Natural killer cell (primary cell): ENCODE measurements at regions not wholly inside any gene's neighbourhood (a gene's known extent, or its start where the extent isn't known, plus 50 kb on each side); places are given as distances from the start of the nearest gene placed in this dataset.
"Not testable (repeated sequence)": the region's sequence is repeated elsewhere in the genome, so short reads cannot be mapped to it uniquely, and the experiment has no call there.

ENCODE experiments used
- ATAC-seq, 3 donors: fragments of 150-1000 bp in 2 of 3; fragments of 200-7000 bp in 1 of 3; cut with Tn5 transposase; 1 replicate in 1 of 3; 2 replicates in 2 of 3; pipeline ENCODE4 v1.10.0; 2021; ENCODE audit warnings: mild to moderate bottlenecking in 2 of 3, moderate library complexity in 2 of 3
- DNase-seq, 2 donors: peaks; one replicate each; pipeline versions ENCODE4 v3.0.0 to v3.0.0-alpha.2; 2013 to 2021; ENCODE audit warnings: mixed read lengths in 1 of 2
- H3K27ac ChIP-seq: one replicate; pipeline ENCODE4 v1.5.1; 2013; ENCODE audit warnings: mild to moderate bottlenecking, low read length
- H3K27me3 ChIP-seq: one replicate; pipeline ENCODE4 v1.6.1; 2013; ENCODE audit warnings: low read length; ENCODE audit not compliant: control insufficient read depth, insufficient read depth
- H3K36me3 ChIP-seq: one replicate; pipeline ENCODE4 v1.6.1; 2013; ENCODE audit warnings: low read length; ENCODE audit not compliant: control insufficient read depth, insufficient read depth
- H3K4me1 ChIP-seq: one replicate; pipeline ENCODE4 v1.6.1; 2013; ENCODE audit warnings: low read length; ENCODE audit not compliant: control insufficient read depth, insufficient read depth
- H3K4me3 ChIP-seq: one replicate; pipeline ENCODE4 v1.5.1; 2013; ENCODE audit warnings: low read length
- H3K9me3 ChIP-seq: one replicate; pipeline ENCODE4 v1.6.1; 2013; ENCODE audit warnings: low read length; ENCODE audit not compliant: control insufficient read depth, insufficient read depth
- H3K27ac Mint-ChIP-seq, 2 donors: one replicate each; pipeline ENCODE4 v1.8.0; 2022; ENCODE audit warnings: mild to moderate bottlenecking in 2 of 2, mixed read lengths in 2 of 2, moderate library complexity in 1 of 2
- H3K27me3 Mint-ChIP-seq, 2 donors: one replicate each; pipeline ENCODE4 v1.8.0; 2022; ENCODE audit warnings: low read depth in 2 of 2, mixed read lengths in 2 of 2
- H3K36me3 Mint-ChIP-seq: one replicate; pipeline ENCODE4 v1.8.0; 2022; ENCODE audit warnings: mixed read lengths
- H3K4me1 Mint-ChIP-seq, 2 donors: one replicate each; pipeline ENCODE4 v1.8.0; 2022; ENCODE audit warnings: mixed read lengths in 2 of 2
- H3K4me3 Mint-ChIP-seq: one replicate; pipeline ENCODE4 v1.8.0; 2022; ENCODE audit warnings: mild to moderate bottlenecking, moderate library complexity, mixed read lengths
- H3K9me3 Mint-ChIP-seq, 2 donors: one replicate each; pipeline ENCODE4 v1.8.0; 2022; ENCODE audit warnings: mixed read lengths in 2 of 2
- WGBS: methylation state at CpG from one replicate; pipeline ENCODE4 v1.1.7; 2013; ENCODE audit warnings: missing lambda C conversion rate; ENCODE audit not compliant: insufficient coverage; 5-methylcytosine and 5-hydroxymethylcytosine counted together
- intact Hi-C: fragments of 100-400 bp; cut with micrococcal nuclease; formaldehyde crosslinking; loops from one replicate; pipeline ENCODE4 v1.14.2; 2022
- TF ChIP-seq, protein P1 (sequence below): fragments of 200-600 bp; IDR thresholded peaks from one replicate; pipeline ENCODE4 v1.8.0; 2022; ENCODE audit warnings: antibody characterized with exemption

DNA sequence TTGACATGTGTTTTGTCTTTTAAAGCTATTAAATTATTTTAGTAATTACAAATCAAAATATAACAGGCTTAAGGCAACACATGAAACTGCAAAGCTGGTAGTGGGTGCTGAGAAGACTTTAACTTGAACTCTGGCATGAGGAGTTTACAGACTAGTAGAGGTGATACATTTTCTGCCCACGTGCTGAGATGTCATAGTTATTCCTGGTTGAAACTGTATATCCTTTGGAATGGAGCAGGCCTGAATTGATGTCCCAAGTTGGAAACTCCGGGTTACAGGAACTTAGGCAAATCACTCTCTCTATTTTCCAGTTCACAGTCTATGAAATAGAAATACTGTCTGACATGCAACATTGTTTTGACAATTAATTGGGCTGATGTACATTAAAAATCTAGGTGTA lies 177.1 kb upstream of the NOL4 start:
- ATAC-seq (no peak), DNase-seq (no peak)
- H3K9me3 ChIP-seq: no peaks in the 10 kb centered on the region
- 79% methylated on average over 2 of the region's 2 CpGs for WGBS
- TF ChIP-seq, protein P1, sequence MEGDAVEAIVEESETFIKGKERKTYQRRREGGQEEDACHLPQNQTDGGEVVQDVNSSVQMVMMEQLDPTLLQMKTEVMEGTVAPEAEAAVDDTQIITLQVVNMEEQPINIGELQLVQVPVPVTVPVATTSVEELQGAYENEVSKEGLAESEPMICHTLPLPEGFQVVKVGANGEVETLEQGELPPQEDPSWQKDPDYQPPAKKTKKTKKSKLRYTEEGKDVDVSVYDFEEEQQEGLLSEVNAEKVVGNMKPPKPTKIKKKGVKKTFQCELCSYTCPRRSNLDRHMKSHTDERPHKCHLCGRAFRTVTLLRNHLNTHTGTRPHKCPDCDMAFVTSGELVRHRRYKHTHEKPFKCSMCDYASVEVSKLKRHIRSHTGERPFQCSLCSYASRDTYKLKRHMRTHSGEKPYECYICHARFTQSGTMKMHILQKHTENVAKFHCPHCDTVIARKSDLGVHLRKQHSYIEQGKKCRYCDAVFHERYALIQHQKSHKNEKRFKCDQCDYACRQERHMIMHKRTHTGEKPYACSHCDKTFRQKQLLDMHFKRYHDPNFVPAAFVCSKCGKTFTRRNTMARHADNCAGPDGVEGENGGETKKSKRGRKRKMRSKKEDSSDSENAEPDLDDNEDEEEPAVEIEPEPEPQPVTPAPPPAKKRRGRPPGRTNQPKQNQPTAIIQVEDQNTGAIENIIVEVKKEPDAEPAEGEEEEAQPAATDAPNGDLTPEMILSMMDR: no peak
- no peak overlapping the region for H3K4me3 ChIP-seq
- peaks cover 2 to 4% of the 10 kb centered on the region in 2 donors for H3K9me3 Mint-ChIP-seq
- no peaks in the 10 kb centered on the region for H3K36me3 Mint-ChIP-seq
- no peak overlapping the region for H3K27ac ChIP-seq
- H3K27ac Mint-ChIP-seq: no peak overlapping the region
- H3K36me3 ChIP-seq: no peaks in the 10 kb centered on the region
- no peaks in the 10 kb centered on the region for H3K4me1 ChIP-seq
- intact Hi-C loops: no loop called here
- no peaks in the 10 kb centered on the region for H3K27me3 ChIP-seq
- H3K4me1 Mint-ChIP-seq: no peaks in the 10 kb centered on the region
- no peaks in the 10 kb centered on the region for H3K27me3 Mint-ChIP-seq
- no peak overlapping the region for H3K4me3 Mint-ChIP-seq

DNA sequence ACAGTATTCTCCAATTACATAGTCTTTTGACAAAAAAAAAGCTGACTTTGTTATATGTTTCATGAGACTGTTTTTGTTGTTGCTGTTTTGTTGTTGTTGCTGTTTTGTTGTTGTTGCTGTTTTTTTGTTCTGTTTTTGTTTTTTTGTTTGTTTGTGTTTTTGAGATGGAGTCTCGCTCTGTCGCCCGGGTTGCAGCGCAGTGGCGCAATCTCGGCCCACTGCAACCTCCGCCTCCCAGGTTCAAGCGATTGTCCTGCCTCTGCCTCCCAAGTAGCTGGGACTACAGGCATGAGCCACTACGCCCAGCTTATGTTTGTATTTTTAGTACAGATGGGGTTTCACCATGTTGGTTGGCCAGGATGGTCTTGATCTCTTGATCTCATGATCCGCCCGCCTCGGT lies 182.8 kb upstream of the NOL4 start:
- H3K36me3 ChIP-seq, intact Hi-C loops, H3K9me3 ChIP-seq, H3K4me1 Mint-ChIP-seq, H3K27ac ChIP-seq, H3K4me1 ChIP-seq, H3K27me3 ChIP-seq, H3K36me3 Mint-ChIP-seq, H3K9me3 Mint-ChIP-seq, H3K27me3 Mint-ChIP-seq, H3K4me3 Mint-ChIP-seq, H3K27ac Mint-ChIP-seq, ATAC-seq, DNase-seq, H3K4me3 ChIP-seq: not testable (repeated sequence)
- WGBS: 94% methylated on average over 12 of the region's 12 CpGs

DNA sequence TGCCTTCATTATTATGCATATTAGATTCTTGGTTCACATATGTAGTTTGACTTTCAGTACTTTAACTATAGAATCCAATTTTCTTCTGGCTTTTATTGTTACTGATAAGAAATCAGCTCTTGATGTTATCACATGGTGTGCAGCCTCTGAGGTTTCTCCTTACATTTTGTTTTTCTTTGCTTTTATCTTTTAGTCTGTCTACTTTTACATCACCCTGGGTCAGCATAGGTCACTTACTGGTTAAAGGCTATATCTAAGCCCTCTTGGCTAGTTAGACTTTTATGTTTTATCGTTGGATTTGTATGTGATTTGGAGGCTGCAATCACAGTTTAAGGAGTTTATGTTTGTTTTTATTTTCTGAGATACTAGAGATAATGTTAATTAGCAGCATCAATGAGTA lies 187.2 kb upstream of the NOL4 start:
- Histone ChIP-seq H3K9me3 (no peaks in the 10 kb centered on the region), H3K27me3 (no peaks in the 10 kb centered on the region), H3K27ac (no peak overlapping the region), H3K36me3 (no peaks in the 10 kb centered on the region), H3K4me1 (no peaks in the 10 kb centered on the region), H3K4me3 (no peak overlapping the region)
- Mint-ChIP-seq H3K27me3 (no peaks in the 10 kb centered on the region), H3K4me1 (no peaks in the 10 kb centered on the region), H3K4me3 (no peak overlapping the region), H3K27ac (no peak overlapping the region), H3K36me3 (no peaks in the 10 kb centered on the region), H3K9me3 (peaks cover 2 to 4% of the 10 kb centered on the region in 2 donors)
- TF ChIP-seq, protein P1: no peak
- intact Hi-C loops: no loop called here
- no peak for DNase-seq
- WGBS: 80% methylated on average over 1 of the region's 1 CpG
- ATAC-seq: no peak

DNA sequence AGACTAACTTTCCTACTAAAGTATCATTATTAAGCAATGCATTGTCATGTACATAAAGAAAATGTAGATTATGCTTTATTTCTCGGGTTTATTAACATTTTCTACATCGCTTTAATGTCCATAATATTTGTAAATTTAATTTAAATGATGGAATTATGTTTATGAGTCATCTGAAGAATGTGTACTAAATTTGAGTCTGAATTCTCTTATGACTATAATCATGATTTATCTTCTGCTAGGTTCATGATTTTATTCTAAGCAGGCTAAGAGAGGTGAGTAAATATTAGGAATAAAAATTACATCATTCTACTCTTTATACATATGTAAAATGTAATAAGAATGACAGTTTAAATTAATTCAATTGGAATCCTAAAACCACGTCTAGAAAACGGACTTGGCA lies 206.3 kb upstream of the NOL4 start:
- Mint-ChIP-seq H3K27me3 (no peaks in the 10 kb centered on the region), H3K27ac (no peak overlapping the region)
- TF ChIP-seq, protein P1: no peak

More for the DNA sequence above, 206.3 kb upstream of the NOL4 start:
- ATAC-seq (no peak), DNase-seq (no peak)
- peaks cover 16 to 22% of the 10 kb centered on the region in 2 donors for H3K9me3 Mint-ChIP-seq
- intact Hi-C loops: no loop called here
- H3K27me3 ChIP-seq: no peaks in the 10 kb centered on the region
- H3K4me3 Mint-ChIP-seq: no peak overlapping the region
- H3K27ac ChIP-seq: no peak overlapping the region
- no peaks in the 10 kb centered on the region for H3K36me3 Mint-ChIP-seq
- WGBS: 84% methylated on average over 2 of the region's 4 CpGs
- H3K36me3 ChIP-seq: no peaks in the 10 kb centered on the region
- no peaks in the 10 kb centered on the region for H3K4me1 ChIP-seq
- H3K4me1 Mint-ChIP-seq: no peaks in the 10 kb centered on the region
- no peak overlapping the region for H3K4me3 ChIP-seq
- H3K9me3 ChIP-seq: peaks cover 6% of the 10 kb centered on the region
